ENCODE measurements at regions not wholly inside any gene's neighbourhood (a gene's known extent, or its start where the extent isn't known, plus 50 kb on each side); places are given as distances from the start of the nearest gene placed in this dataset.

DNA sequence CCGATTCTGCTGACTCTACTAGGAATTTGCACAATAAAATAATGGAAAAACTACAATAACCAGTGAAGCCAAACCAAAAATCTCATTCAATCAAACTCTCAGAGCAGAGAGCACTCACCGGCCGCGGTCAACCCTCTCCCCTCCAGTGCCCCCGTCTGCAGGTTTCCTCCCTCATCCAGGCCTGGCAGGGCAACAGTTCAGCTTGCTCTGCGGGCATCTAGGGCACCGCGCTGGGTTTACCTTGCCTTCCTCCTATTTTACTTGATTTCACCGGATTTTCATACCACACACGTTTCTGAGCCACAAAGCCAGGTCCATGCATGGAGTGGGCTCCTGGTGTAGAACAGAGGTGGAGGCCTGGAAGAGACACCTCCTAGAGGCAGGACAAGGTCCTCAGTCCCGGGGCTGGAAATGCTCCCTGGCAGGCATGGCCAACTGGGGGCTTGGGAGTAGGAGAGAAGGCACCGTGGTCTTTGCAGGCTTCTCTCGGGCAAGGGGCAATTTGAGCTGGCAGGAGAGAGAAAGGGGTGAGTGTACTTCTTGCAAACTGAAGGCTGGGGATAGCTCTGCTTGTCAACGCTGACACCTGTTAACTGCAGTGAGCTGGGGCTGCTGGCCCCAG, 938.4 kb downstream of the BRD1 start:
- TF ChIP-seq, protein P1, sequence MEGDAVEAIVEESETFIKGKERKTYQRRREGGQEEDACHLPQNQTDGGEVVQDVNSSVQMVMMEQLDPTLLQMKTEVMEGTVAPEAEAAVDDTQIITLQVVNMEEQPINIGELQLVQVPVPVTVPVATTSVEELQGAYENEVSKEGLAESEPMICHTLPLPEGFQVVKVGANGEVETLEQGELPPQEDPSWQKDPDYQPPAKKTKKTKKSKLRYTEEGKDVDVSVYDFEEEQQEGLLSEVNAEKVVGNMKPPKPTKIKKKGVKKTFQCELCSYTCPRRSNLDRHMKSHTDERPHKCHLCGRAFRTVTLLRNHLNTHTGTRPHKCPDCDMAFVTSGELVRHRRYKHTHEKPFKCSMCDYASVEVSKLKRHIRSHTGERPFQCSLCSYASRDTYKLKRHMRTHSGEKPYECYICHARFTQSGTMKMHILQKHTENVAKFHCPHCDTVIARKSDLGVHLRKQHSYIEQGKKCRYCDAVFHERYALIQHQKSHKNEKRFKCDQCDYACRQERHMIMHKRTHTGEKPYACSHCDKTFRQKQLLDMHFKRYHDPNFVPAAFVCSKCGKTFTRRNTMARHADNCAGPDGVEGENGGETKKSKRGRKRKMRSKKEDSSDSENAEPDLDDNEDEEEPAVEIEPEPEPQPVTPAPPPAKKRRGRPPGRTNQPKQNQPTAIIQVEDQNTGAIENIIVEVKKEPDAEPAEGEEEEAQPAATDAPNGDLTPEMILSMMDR (IDR thresholded peaks at IDR 0.05): no peak
- TF ChIP-seq ZFX (IDR thresholded peaks at IDR 0.05; ENCODE audit: borderline replicate concordance): no peak
